HG02588 (cell line): ENCODE measurements at regions not wholly inside any gene's neighbourhood (a gene's known extent, or its start where the extent isn't known, plus 50 kb on each side); places are given as distances from the start of the nearest gene placed in this dataset.

Experiments used
- ATAC-seq: cut with Tn5 transposase; IDR thresholded peaks from one replicate; pipeline ENCODE4 v1.9.1; 2021; ENCODE audit warnings: mild to moderate bottlenecking, moderate library complexity; ENCODE audit not compliant: unreplicated experiment

GRCh38 chr2:15038366-15039364, 406.1 kb downstream of the LRATD1 start:
- ATAC-seq = no peak

GRCh38 chr2:15040429-15041084, 408.0 kb downstream of the LRATD1 start:
- ATAC-seq = no peak

- no peak for ATAC-seq
Observed at GRCh38 chr2:15041429-15041837, 408.9 kb downstream of the LRATD1 start.

GRCh38 chr2:15042801-15043217, 410.3 kb downstream of the LRATD1 start:
- ATAC-seq = no peak

GRCh38 chr2:15043336-15044058, 411.0 kb downstream of the LRATD1 start:
- no peak for ATAC-seq

GRCh38 chr2:15045054-15045453, 412.5 kb downstream of the LRATD1 start:
- ATAC-seq = no peak

- no peak for ATAC-seq
Observed at GRCh38 chr2:15047184-15047583, 414.7 kb downstream of the LRATD1 start.

- ATAC-seq = no peak
Observed at GRCh38 chr2:15048000-15048399, 415.5 kb downstream of the LRATD1 start.

GRCh38 chr2:15049096-15049993, 416.8 kb downstream of the LRATD1 start:
- no peak for ATAC-seq

- no peak for ATAC-seq
Observed at GRCh38 chr2:15050483-15050882, 418.0 kb downstream of the LRATD1 start.

GRCh38 chr2:15053542-15053941, 421.0 kb downstream of the LRATD1 start:
- no peak for ATAC-seq

GRCh38 chr2:15058015-15058720, 425.7 kb downstream of the LRATD1 start:
- ATAC-seq = peak; percentile 68

- ATAC-seq = no peak
Observed at GRCh38 chr2:15058721-15059157, 426.2 kb downstream of the LRATD1 start.

- no peak for ATAC-seq
Observed at GRCh38 chr2:15059870-15060512, 427.5 kb downstream of the LRATD1 start.

- no peak for ATAC-seq
Observed at GRCh38 chr2:15061268-15061667, 428.8 kb downstream of the LRATD1 start.

- ATAC-seq = no peak
Observed at GRCh38 chr2:15066138-15066537, 433.6 kb downstream of the LRATD1 start.

- ATAC-seq = no peak
Observed at GRCh38 chr2:15069149-15069548, 436.6 kb downstream of the LRATD1 start.

- no peak for ATAC-seq
Observed at GRCh38 chr2:15072836-15073235, 440.3 kb downstream of the LRATD1 start.

GRCh38 chr2:15073664-15074063, 441.1 kb downstream of the LRATD1 start:
- no peak for ATAC-seq
